Ovary (tissue), 7 donors: ENCODE measurements at regions not wholly inside any gene's neighbourhood (a gene's known extent, or its start where the extent isn't known, plus 50 kb on each side); places are given as distances from the start of the nearest gene placed in this dataset.

ENCODE experiments used
- DNase-seq, 5 donors: peaks; one replicate each; pipeline ENCODE4 v3.0.0-alpha.2; 2019 to 2020
- H3K27ac ChIP-seq, 2 donors: fragments of 200-600 bp; one replicate each; pipeline versions ENCODE4 v1.5.1 to v1.8.0; 2019 to 2022
- H3K27me3 ChIP-seq: fragments of 200-600 bp; one replicate; pipeline ENCODE4 v1.8.0; 2022
- H3K36me3 ChIP-seq: fragments of 200-600 bp; sonication (generic); one replicate; pipeline ENCODE4 v1.5.1; 2019
- H3K4me1 ChIP-seq: one replicate; pipeline ENCODE4 v1.8.1; 2013; ENCODE audit warnings: mild to moderate bottlenecking, moderate library complexity; ENCODE audit not compliant: insufficient read depth
- H3K4me3 ChIP-seq: fragments of 200-600 bp; sonication (generic); one replicate; pipeline ENCODE4 v1.5.1; 2017
- H3K9me3 ChIP-seq, 2 donors: fragments of 200-600 bp in 1 of 2; sonication (generic) in 1 of 2; one replicate each; pipeline versions ENCODE4 v1.5.1 to v1.8.1; 2013 to 2019; ENCODE audit warnings: mild to moderate bottlenecking in 1 of 2, moderate library complexity in 1 of 2
- CTCF ChIP-seq, 3 donors: fragments of 450-650 bp in 2 of 3; fragments of 200-600 bp in 1 of 3; IDR thresholded peaks; one replicate each; pipeline versions ENCODE4 v1.5.1 to v1.8.0; 2016 to 2022; ENCODE audit warnings: antibody characterized with exemption in 3 of 3, mild to moderate bottlenecking in 1 of 3
- EP300 ChIP-seq: sonication (generic); formaldehyde crosslinking; IDR thresholded peaks from one replicate; pipeline ENCODE4 v1.6.1; 2017; ENCODE audit warnings: antibody characterized with exemption
- POLR2A ChIP-seq: fragments of 450-650 bp; IDR thresholded peaks from one replicate; pipeline ENCODE4 v1.6.1; 2017; ENCODE audit warnings: antibody characterized with exemption, mild to moderate bottlenecking, moderate library complexity
- WGBS, 3 donors: extraction: QIAGEN DNeasy Blood & Tissue Kit in 1 of 3; methylation state at CpG; one replicate each; pipeline versions ENCODE4 v1.1.5 to v1.1.7; 2013 to 2017; 5-methylcytosine and 5-hydroxymethylcytosine counted together
- intact Hi-C, 4 donors: fragments of 100-400 bp; cut with DNase I; formaldehyde crosslinking; loops; one replicate each; pipeline versions ENCODE4 v1.11.0 to v1.15.1; 2022 to 2023
- donor health status: DM: no; HTN: no; CAD: no; lungs with moderate emphysema.
- donor health status: DM: no; HTN: no; CAD: no.
- donor health status: Bipolar disorder and iron deficiency.
- donor health status: DM: no; HTN: no; CAD: no.
- donor health status: DM: yes; HTN: yes; CAD: no.

DNA sequence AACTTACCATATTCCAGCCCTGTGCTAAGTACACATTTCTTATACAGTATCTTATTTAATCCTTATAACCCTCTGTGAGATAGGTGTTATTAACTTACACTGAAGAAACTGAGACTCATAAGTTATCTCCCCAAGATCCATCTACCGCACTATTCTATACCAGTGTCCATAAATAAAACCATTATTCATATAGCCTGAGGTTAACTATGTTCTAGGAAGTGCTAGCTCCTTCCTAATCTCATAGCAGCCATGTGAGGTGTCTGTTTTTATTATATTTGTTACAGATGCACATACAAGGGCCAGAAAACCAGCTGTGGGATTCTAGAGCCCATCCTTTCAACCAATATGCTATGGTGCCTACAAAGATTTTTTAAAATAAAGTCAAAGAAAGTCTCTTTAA is 100.3 kb upstream of the RAP1B start:
- no peak for TF ChIP-seq CTCF (IDR thresholded peaks at IDR 0.05)
- no peak for TF ChIP-seq EP300
- no peak for TF ChIP-seq POLR2A

DNA sequence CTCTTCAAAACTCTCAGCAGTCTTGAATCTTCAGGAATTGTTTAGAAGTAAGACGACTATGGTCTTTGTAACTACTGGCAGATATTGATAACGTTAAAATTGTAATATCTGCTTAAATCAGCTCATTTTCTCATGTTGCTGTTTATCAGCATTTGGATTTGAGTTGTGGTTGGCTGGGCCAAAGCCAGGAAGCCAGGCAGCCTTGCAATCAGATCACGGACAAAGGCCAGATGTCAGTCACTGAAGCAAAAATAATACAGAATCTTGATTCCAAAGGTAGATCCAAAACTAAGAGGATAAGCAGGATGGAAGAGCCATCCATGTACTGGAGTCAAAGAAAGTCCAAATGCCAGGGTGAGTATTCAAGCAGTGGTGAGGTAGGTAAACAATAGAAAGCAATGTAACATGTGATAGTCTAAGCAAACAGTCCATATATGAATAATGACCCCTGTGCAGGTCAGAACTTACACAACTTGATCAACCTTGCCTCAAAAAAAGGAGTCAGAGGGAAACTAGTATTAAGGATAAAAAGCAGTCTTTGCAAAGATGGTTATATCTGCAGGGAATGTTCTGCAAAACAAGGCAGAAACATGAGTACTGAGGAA is 95.8 kb upstream of the RAP1B start:
- no peaks in the 10 kb centered on the region for H3K4me1 ChIP-seq
- intact Hi-C loops, result no loop called here
- no peak overlapping the region for H3K4me3 ChIP-seq
- WGBS, 3 donors, result 78 to 87% (median 85%) methylated on average over 3 of the region's 3 CpGs
- no peak for DNase-seq
- no peaks in the 10 kb centered on the region for H3K36me3 ChIP-seq
- H3K27ac ChIP-seq, result no peak overlapping the region
- H3K9me3 ChIP-seq, result no peaks in the 10 kb centered on the region
- TF ChIP-seq EP300 (no peak), CTCF (IDR thresholded peaks at IDR 0.05) (no peak), POLR2A (no peak)
- no peaks in the 10 kb centered on the region for H3K27me3 ChIP-seq

More for the DNA sequence above, 100.3 kb upstream of the RAP1B start:
- Histone ChIP-seq H3K36me3 (no peaks in the 10 kb centered on the region), H3K27ac (no peak overlapping the region), H3K27me3 (no peaks in the 10 kb centered on the region), H3K4me3 (no peak overlapping the region), H3K9me3 (no peaks in the 10 kb centered on the region), H3K4me1 (no peaks in the 10 kb centered on the region)
- intact Hi-C loops, result no loop called here
- DNase-seq, result no peak
- WGBS, 3 donors, result 90 to 96% (median 92%) methylated on average over 1 of the region's 1 CpG

DNA sequence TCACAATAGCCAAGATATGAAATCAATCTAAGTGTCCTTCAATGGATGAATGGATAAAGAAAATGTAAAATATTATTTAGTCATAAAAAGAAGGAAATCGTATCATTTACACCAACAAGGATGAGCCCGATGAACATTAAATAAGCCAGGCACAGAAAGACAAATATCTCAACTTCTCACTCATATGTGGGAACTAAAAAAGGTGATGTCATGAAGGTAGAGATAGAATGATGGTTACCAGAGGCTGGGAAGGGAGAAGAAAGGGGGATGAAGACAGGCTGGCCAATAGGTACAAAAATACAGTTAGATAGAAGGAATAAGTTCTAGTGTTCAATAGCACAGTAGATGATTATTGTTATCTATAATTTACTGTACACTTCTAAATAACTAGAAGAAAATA is 94.9 kb upstream of the RAP1B start:
- Histone ChIP-seq H3K27ac (no peak overlapping the region), H3K36me3 (no peaks in the 10 kb centered on the region), H3K9me3 (no peaks in the 10 kb centered on the region), H3K4me3 (no peak overlapping the region), H3K27me3 (no peaks in the 10 kb centered on the region), H3K4me1 (no peaks in the 10 kb centered on the region)
- no peak for DNase-seq
- no peak for TF ChIP-seq CTCF (IDR thresholded peaks at IDR 0.05)
- TF ChIP-seq POLR2A, result no peak
- no peak for TF ChIP-seq EP300
- intact Hi-C loops, result no loop called here
- 90 to 93% (median 92%) methylated on average over 2 of the region's 2 CpGs for WGBS, 3 donors

DNA sequence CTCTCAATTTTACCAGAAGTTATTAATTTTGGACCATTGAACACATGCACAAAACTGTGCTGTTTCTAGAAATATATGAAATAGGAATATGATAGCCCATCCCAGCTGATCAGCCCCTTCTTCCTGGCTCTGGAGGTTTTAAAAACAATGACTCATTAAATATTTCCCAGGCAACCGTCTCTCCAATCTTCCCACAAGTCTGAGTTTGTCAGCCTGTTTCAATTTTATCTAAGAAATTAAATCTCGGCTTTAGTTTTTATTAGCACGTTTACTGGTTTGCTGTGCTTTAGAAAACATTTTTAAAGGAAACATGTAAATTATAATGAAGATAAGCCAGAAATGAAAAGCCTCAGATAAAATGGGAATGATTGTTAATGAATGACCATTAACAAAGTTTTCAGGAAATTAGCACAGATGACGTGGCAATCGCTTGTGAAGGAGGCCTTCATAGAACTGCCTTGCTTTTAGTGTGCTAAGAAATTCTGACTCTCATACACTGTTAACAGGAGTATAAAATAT is 89.3 kb upstream of the RAP1B start:
- H3K4me3 ChIP-seq, result no peak overlapping the region
- WGBS, 3 donors, result 3 to 7% (median 6%) methylated on average over 5 of the region's 5 CpGs
- TF ChIP-seq EP300 (no peak), POLR2A (no peak), CTCF (IDR thresholded peaks at IDR 0.05) (no peak)
- no peaks in the 10 kb centered on the region for H3K4me1 ChIP-seq
- intact Hi-C loops, result no loop called here
- no peaks in the 10 kb centered on the region for H3K36me3 ChIP-seq
- no peaks in the 10 kb centered on the region for H3K9me3 ChIP-seq
- no peak overlapping the region for H3K27ac ChIP-seq
- H3K27me3 ChIP-seq, result no peaks in the 10 kb centered on the region
- DNase-seq, result no peak
